Gastrocnemius medialis (tissue), 4 donors: ENCODE measurements at regions not wholly inside any gene's neighbourhood (a gene's known extent, or its start where the extent isn't known, plus 50 kb on each side); places are given as distances from the start of the nearest gene placed in this dataset.

ENCODE experiments used
- ATAC-seq, 2 donors: fragments of 150-250 bp; one replicate each; pipeline ENCODE4 v1.9.1; 2016
- DNase-seq, 2 donors: peaks; one replicate each; pipeline ENCODE4 v3.0.0-alpha.2; 2019
- H3K27ac ChIP-seq, 4 donors: fragments of 200-600 bp; sonication (generic); 1 replicate in 1 of 4; 2 replicates in 3 of 4; pipeline ENCODE4 v1.5.1; 2016 to 2018; ENCODE audit warnings: mild to moderate bottlenecking in 2 of 4, moderate library complexity in 1 of 4
- H3K27me3 ChIP-seq, 3 donors: fragments of 200-600 bp; sonication (generic) in 2 of 3; 1 replicate in 1 of 3; 2 replicates in 2 of 3; pipeline versions ENCODE4 v1.5.1 to v1.6.0; 2016 to 2019; ENCODE audit warnings: mild to moderate bottlenecking in 1 of 3, moderate library complexity in 1 of 3
- H3K36me3 ChIP-seq, 2 donors: fragments of 200-600 bp; sonication (generic) in 1 of 2; one replicate each; pipeline ENCODE4 v1.5.1; 2017 to 2018
- H3K4me1 ChIP-seq, 2 donors: fragments of 200-600 bp; sonication (generic) in 1 of 2; one replicate each; pipeline ENCODE4 v1.5.1; 2016 to 2017; ENCODE audit warnings: mild to moderate bottlenecking in 2 of 2
- H3K4me3 ChIP-seq, 4 donors: fragments of 200-600 bp; sonication (generic) in 3 of 4; 1 replicate in 1 of 4; 2 replicates in 3 of 4; pipeline ENCODE4 v1.5.1; 2016 to 2019; ENCODE audit warnings: mild to moderate bottlenecking in 2 of 4
- H3K9me3 ChIP-seq, 3 donors: fragments of 200-600 bp; sonication (generic) in 2 of 3; 1 replicate in 1 of 3; 2 replicates in 2 of 3; pipeline ENCODE4 v1.5.1; 2016 to 2019
- POLR2A ChIP-seq, 2 donors: fragments of 450-650 bp; IDR thresholded peaks; one replicate each; pipeline ENCODE4 v1.6.1; 2017; ENCODE audit warnings: antibody characterized with exemption in 2 of 2, mild to moderate bottlenecking in 2 of 2, moderate library complexity in 2 of 2
- in situ Hi-C, 4 donors: fragments of 200-750 bp; cut with MboI; loops; one replicate each; pipeline versions ENCODE4 v1.15.0 to v1.8.0; 2017; ENCODE audit warnings: low sequenced_read_pairs in 4 of 4
- intact Hi-C: fragments of 100-400 bp; cut with DNase I; formaldehyde crosslinking; loops from one replicate; pipeline ENCODE4 v1.15.1; 2023; ENCODE audit warnings: low total_unique reads
- TF ChIP-seq, protein P1 (sequence below), 5 experiments: fragments of 450-650 bp in 3 of 5; fragments of 200-600 bp in 2 of 5; sonication (generic) in 2 of 5; IDR thresholded peaks in 4 of 5; conservative IDR thresholded peaks in 1 of 5; 1 replicate in 4 of 5; 2 replicates in 1 of 5; pipeline ENCODE4 v1.5.1; 2016 to 2019; ENCODE audit warnings: antibody characterized with exemption in 5 of 5, mild to moderate bottlenecking in 3 of 5, moderate library complexity in 3 of 5

GRCh38 chr15:94912760-94913159 is 681.4 kb downstream of the MCTP2 start:
- Histone ChIP-seq H3K4me1 (no peaks in the 10 kb centered on the region), H3K36me3 (no peaks in the 10 kb centered on the region), H3K9me3 (no peaks in the 10 kb centered on the region), H3K27ac (no peak overlapping the region), H3K4me3 (no peak overlapping the region), H3K27me3 (no peaks in the 10 kb centered on the region)
- TF ChIP-seq, protein P1, sequence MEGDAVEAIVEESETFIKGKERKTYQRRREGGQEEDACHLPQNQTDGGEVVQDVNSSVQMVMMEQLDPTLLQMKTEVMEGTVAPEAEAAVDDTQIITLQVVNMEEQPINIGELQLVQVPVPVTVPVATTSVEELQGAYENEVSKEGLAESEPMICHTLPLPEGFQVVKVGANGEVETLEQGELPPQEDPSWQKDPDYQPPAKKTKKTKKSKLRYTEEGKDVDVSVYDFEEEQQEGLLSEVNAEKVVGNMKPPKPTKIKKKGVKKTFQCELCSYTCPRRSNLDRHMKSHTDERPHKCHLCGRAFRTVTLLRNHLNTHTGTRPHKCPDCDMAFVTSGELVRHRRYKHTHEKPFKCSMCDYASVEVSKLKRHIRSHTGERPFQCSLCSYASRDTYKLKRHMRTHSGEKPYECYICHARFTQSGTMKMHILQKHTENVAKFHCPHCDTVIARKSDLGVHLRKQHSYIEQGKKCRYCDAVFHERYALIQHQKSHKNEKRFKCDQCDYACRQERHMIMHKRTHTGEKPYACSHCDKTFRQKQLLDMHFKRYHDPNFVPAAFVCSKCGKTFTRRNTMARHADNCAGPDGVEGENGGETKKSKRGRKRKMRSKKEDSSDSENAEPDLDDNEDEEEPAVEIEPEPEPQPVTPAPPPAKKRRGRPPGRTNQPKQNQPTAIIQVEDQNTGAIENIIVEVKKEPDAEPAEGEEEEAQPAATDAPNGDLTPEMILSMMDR (IDR thresholded peaks at IDR 0.05 in 4 of 5, conservative IDR thresholded peaks at IDR 0.05 in 1 of 5), result no peak
- no peak for TF ChIP-seq POLR2A (IDR thresholded peaks at IDR 0.05)
- ATAC-seq (no peak), DNase-seq (no peak)
- intact Hi-C loops (no loop called here), in situ Hi-C loops (no loop called here)

- DNase-seq, result no peak
- in situ Hi-C loops, result no loop called here
- H3K36me3 ChIP-seq, result no peaks in the 10 kb centered on the region
These were observed 685.7 kb downstream of the MCTP2 start for GRCh38 chr15:94917068-94917467.

GRCh38 chr15:94921936-94922335 is 690.6 kb downstream of the MCTP2 start:
- TF ChIP-seq POLR2A (IDR thresholded peaks at IDR 0.05), result no peak
- TF ChIP-seq, protein P1 (IDR thresholded peaks at IDR 0.05 in 4 of 5, conservative IDR thresholded peaks at IDR 0.05 in 1 of 5), result no peak
- no peaks in the 10 kb centered on the region for H3K4me1 ChIP-seq
- H3K27me3 ChIP-seq, result no peaks in the 10 kb centered on the region
- no peak overlapping the region for H3K27ac ChIP-seq
- ATAC-seq (no peak), DNase-seq (no peak)
- no peaks in the 10 kb centered on the region for H3K36me3 ChIP-seq
- no peaks in the 10 kb centered on the region for H3K9me3 ChIP-seq
- intact Hi-C loops (no loop called here), in situ Hi-C loops (no loop called here)
- no peak overlapping the region for H3K4me3 ChIP-seq

More at GRCh38 chr15:94917068-94917467, 685.7 kb downstream of the MCTP2 start:
- H3K27me3 ChIP-seq, result no peaks in the 10 kb centered on the region
- no peaks in the 10 kb centered on the region for H3K4me1 ChIP-seq
- TF ChIP-seq POLR2A (IDR thresholded peaks at IDR 0.05), result no peak
- TF ChIP-seq, protein P1 (IDR thresholded peaks at IDR 0.05 in 4 of 5, conservative IDR thresholded peaks at IDR 0.05 in 1 of 5), result no peak
- H3K27ac ChIP-seq, result no peak overlapping the region
- no peak for ATAC-seq
- no peak overlapping the region for H3K4me3 ChIP-seq
- intact Hi-C loops, result no loop called here
- no peaks in the 10 kb centered on the region for H3K9me3 ChIP-seq

DNA sequence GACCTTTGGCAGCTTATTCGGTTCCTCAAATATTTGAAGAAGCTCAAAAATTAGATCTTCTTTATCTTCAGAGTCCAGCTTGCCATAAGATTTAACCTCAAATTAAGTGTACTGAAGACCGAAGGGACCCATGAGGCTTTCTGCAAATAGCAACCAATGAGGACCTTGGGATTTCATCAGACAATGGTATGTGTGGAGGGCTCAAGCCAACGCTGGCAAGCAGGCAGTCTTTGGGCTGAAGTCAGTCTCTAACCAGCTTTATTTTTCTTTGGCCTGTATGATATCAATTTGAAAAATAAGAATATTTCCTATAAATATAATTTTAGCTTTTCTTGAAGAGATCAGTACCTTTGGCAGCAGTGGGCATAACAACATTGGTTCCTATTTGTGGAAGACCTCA is 692.7 kb downstream of the MCTP2 start:
- Histone ChIP-seq H3K27ac (no peak overlapping the region), H3K27me3 (no peaks in the 10 kb centered on the region), H3K4me3 (no peak overlapping the region), H3K36me3 (no peaks in the 10 kb centered on the region), H3K9me3 (no peaks in the 10 kb centered on the region), H3K4me1 (no peaks in the 10 kb centered on the region)
- TF ChIP-seq POLR2A (IDR thresholded peaks at IDR 0.05), result no peak
- TF ChIP-seq, protein P1 (IDR thresholded peaks at IDR 0.05 in 4 of 5, conservative IDR thresholded peaks at IDR 0.05 in 1 of 5), result no peak
- ATAC-seq, result no peak
- no peak for DNase-seq
- in situ Hi-C loops (no loop called here), intact Hi-C loops (no loop called here)

DNA sequence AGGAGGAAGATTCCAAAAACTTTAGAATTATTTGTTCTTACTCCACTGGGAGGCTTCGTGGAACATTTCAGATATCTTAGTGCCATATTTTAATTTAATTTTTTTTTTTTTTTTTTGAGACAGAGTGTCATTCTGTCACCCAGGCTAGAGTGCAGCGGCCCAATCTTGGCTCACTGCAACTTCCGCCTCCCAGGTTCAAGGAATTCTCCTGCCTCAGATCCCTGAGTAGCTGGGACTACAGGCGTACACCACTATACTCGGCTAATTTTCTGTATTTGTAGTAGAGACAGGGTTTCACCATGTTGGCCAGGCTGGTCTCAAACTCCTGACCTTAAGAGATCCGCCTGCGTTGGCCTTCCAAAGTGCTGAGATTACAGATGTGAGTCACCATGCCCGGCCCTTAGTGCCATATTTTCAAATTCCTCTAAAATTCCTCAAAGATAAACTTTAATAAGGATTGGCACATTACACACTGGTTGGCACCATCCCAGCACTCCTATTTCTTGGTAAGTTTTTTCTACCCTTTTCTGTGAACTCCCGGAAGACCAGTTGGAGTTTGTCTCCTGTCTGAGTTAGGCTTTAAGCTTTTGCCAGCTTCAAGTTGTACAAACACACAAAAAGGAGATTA is 693.7 kb downstream of the MCTP2 start:
- Histone ChIP-seq H3K4me1 (peaks cover 0 to 3% of the 10 kb centered on the region in 2 donors), H3K27ac (no peak overlapping the region), H3K27me3 (no peaks in the 10 kb centered on the region), H3K36me3 (no peaks in the 10 kb centered on the region), H3K4me3 (no peak overlapping the region), H3K9me3 (no peaks in the 10 kb centered on the region)
- intact Hi-C loops (no loop called here), in situ Hi-C loops (no loop called here)
- DNase-seq, result no peak
- TF ChIP-seq, protein P1 (IDR thresholded peaks at IDR 0.05 in 4 of 5, conservative IDR thresholded peaks at IDR 0.05 in 1 of 5), result no peak
- no peak for TF ChIP-seq POLR2A (IDR thresholded peaks at IDR 0.05)
- ATAC-seq, result no peak
